ENCODE measurements at regions not wholly inside any gene's neighbourhood (a gene's known extent, or its start where the extent isn't known, plus 50 kb on each side); places are given as distances from the start of the nearest gene placed in this dataset.

DNA sequence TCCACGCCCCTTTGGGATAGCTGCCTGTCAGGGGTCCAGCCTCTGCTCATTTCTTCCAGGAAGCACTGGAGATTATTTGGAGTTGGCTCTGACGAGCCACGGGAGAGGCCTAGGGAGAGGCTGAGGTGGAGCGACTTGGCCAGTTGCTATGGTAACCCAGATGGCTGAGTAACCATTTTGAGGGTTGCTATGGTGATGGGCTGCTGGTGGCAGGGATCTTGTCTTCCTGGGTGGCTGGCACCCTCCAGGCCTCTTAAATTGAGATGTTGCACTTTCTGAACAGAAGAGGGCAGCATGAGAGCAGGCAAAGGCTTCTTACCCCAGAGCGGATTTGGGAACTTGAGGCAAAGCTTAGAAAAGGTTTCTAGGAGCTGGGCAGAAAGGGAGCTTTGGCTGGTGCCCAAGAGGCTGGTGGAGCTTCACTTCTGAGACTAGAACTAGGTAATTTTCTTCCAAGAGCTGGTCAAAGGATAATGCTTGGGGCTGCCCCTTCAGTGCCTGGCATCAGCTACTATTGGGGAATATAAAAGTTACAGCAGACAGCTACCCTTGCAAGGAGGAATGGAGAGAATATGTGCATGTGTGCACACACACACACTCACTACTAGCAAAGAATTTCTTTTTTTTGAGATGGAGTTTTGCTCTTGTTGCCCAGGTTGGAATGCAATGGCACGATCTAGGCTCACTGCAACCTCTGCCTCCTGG lies 72.5 kb downstream of the NDUFS5 start:
- no peak overlapping the region for H3K9ac ChIP-seq
- peak overlapping the region; percentile 64 for H3K27ac Mint-ChIP-seq
- peaks cover 33% of the 10 kb centered on the region for H3K4me1 Mint-ChIP-seq
- H3F3A ChIP-seq (ENCODE audit: low read depth), result peaks cover 27% of the 10 kb centered on the region
- no peak overlapping the region for H3K27ac ChIP-seq
- no peaks in the 10 kb centered on the region for H3K9me3 Mint-ChIP-seq
- no peak overlapping the region for H2AFZ ChIP-seq (replicated peaks)
- H4K20me1 ChIP-seq (ENCODE audit: low read depth), result peaks cover 5% of the 10 kb centered on the region
- TF ChIP-seq EZH2 (IDR thresholded peaks at IDR 0.05) (no peak), EZH2phosphoT487 (IDR thresholded peaks at IDR 0.05) (no peak)
- TF ChIP-seq, protein P1, sequence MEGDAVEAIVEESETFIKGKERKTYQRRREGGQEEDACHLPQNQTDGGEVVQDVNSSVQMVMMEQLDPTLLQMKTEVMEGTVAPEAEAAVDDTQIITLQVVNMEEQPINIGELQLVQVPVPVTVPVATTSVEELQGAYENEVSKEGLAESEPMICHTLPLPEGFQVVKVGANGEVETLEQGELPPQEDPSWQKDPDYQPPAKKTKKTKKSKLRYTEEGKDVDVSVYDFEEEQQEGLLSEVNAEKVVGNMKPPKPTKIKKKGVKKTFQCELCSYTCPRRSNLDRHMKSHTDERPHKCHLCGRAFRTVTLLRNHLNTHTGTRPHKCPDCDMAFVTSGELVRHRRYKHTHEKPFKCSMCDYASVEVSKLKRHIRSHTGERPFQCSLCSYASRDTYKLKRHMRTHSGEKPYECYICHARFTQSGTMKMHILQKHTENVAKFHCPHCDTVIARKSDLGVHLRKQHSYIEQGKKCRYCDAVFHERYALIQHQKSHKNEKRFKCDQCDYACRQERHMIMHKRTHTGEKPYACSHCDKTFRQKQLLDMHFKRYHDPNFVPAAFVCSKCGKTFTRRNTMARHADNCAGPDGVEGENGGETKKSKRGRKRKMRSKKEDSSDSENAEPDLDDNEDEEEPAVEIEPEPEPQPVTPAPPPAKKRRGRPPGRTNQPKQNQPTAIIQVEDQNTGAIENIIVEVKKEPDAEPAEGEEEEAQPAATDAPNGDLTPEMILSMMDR (IDR thresholded peaks at IDR 0.05), result peak; percentile 92
- peak; percentile 99 for DNase-seq (ENCODE audit: low spot score)
- H3K9me3 ChIP-seq (ENCODE audit: low read depth), result no peaks in the 10 kb centered on the region
- H3K4me2 ChIP-seq, result peak overlapping the region; percentile 63
- peak overlapping the region; percentile 60 for H3K4me3 Mint-ChIP-seq
- H3K36me3 ChIP-seq, result no peaks in the 10 kb centered on the region
- no peak overlapping the region for H3K4me3 ChIP-seq
- no peaks in the 10 kb centered on the region for H3K27me3 Mint-ChIP-seq (ENCODE audit: insufficient read depth, low read depth)
- peaks cover 3% of the 10 kb centered on the region for H3K36me3 Mint-ChIP-seq
- H3K27me3 ChIP-seq, result no peaks in the 10 kb centered on the region
- peaks cover 20% of the 10 kb centered on the region for H3K4me1 ChIP-seq
- H3K79me2 ChIP-seq (ENCODE audit: low read depth), result peaks cover 5% of the 10 kb centered on the region

DNA sequence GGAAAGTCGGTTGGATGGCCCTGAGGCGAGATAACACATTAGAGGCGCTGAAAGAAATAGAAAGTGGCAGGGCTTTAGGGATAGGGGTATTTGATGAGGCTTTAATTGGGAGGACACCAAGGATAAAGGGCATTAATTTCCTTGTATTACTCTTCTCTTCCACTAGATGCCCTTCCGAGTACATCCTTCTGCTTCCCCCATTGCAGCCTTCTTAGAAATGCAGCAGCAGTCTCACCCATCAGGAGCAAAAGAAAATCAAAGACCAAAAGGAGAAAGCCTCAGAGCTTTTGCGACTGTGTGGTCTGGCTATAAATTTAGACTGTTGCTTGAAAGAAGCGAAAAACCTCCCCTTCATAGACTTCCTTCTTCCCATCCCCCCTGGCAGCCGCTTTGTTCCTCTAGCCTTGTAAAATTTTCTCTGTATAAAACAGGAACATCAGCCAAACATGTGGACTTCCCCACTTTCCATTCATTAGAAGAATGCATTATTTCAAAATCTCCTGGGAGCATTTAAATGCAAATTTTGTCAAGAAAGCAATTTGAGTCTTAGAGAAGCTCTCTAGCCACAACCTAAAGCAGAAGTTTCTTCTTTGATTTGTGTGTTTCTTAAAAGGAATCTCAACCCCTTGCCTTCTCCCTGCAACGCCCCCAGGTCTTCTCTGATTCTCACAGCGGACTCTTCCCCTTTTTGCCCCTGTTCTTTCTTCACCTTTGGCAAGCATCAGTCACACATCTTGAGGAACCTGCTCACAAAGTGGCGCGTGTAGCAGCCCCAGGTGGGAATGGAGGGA lies 76.6 kb downstream of the NDUFS5 start:
- Histone ChIP-seq H3K4me2 (peak overlapping the region; percentile 96), H3K27me3 (no peaks in the 10 kb centered on the region), H3K79me2 (ENCODE audit: low read depth) (peaks cover 46% of the 10 kb centered on the region), H3F3A (ENCODE audit: low read depth) (peaks cover 60% of the 10 kb centered on the region), H4K20me1 (ENCODE audit: low read depth) (peaks cover 14% of the 10 kb centered on the region), H3K36me3 (no peaks in the 10 kb centered on the region), H3K4me3 (peak overlapping the region; percentile 70), H3K27ac (peak overlapping the region; percentile 97), H3K4me1 (peaks cover 33% of the 10 kb centered on the region), H3K9ac (no peak overlapping the region), H2AFZ (replicated peaks) (no peak overlapping the region), H3K9me3 (ENCODE audit: low read depth) (no peaks in the 10 kb centered on the region)
- TF ChIP-seq EZH2 (IDR thresholded peaks at IDR 0.05) (no peak), EZH2phosphoT487 (IDR thresholded peaks at IDR 0.05) (no peak)
- TF ChIP-seq, protein P1 (IDR thresholded peaks at IDR 0.05), result peak; percentile 71
- peaks cover 5% of the 10 kb centered on the region for H3K36me3 Mint-ChIP-seq
- peak overlapping the region; percentile 89 for H3K27ac Mint-ChIP-seq
- peaks cover 48% of the 10 kb centered on the region for H3K4me1 Mint-ChIP-seq
- H3K9me3 Mint-ChIP-seq, result no peaks in the 10 kb centered on the region
- peak; percentile 80 for DNase-seq (ENCODE audit: low spot score)
- peak overlapping the region; percentile 85 for H3K4me3 Mint-ChIP-seq
- H3K27me3 Mint-ChIP-seq (ENCODE audit: insufficient read depth, low read depth), result peaks cover 3% of the 10 kb centered on the region

DNA sequence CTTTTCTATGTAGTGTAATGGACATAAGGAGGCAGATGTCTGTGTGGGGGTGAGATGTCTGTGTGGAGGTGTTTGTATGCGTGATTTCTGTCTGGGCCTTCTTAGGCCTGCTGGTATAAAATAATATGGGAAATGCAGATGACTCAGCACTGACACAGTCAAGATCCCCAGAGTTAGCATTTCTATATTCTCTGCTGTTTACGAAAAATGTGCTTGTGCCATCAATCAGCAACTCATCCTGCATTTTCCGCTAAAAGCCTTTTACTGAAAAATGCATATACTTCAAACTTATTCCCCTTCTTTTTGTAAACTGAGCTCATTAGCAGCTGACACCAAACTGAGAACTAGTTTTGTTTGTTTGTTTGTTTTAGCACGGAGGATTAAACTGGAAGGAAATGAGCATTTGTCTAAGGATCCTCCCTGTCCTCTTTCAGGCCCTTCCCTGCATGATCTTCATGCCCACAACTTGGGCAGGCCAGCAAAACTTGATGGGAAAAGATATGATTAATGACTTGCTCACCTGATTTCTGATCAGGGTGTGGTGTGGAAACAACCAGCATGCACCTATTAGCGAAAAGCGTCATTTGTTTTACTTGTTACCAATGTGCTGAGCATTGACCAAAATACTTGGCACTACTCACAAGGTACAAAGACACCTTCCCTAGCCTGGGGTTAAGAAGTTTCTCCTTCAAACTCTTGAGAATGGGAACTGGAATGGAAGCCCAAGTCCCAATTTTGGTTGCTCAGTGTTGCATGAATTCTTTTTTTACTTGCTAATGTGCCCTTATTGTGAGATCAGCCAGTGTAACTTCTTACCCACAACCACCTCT lies 77.4 kb downstream of the NDUFS5 start:
- DNase-seq (ENCODE audit: low spot score), result no peak

More for the DNA sequence above, 77.4 kb downstream of the NDUFS5 start:
- no peaks in the 10 kb centered on the region for H3K9me3 ChIP-seq (ENCODE audit: low read depth)
- H3K9me3 Mint-ChIP-seq, result no peaks in the 10 kb centered on the region
- peaks cover 34% of the 10 kb centered on the region for H3K4me1 ChIP-seq
- peak overlapping the region; percentile 85 for H3K4me3 Mint-ChIP-seq
- H3F3A ChIP-seq (ENCODE audit: low read depth), result peaks cover 57% of the 10 kb centered on the region
- H3K4me1 Mint-ChIP-seq, result peaks cover 40% of the 10 kb centered on the region
- H3K4me2 ChIP-seq, result peak overlapping the region; percentile 96
- H3K27me3 ChIP-seq, result no peaks in the 10 kb centered on the region
- H3K9ac ChIP-seq, result no peak overlapping the region
- H3K4me3 ChIP-seq, result peak overlapping the region; percentile 70
- H3K27ac Mint-ChIP-seq, result peak overlapping the region; percentile 97
- no peak for TF ChIP-seq EZH2 (IDR thresholded peaks at IDR 0.05)
- no peak for TF ChIP-seq EZH2phosphoT487 (IDR thresholded peaks at IDR 0.05)
- TF ChIP-seq, protein P1 (IDR thresholded peaks at IDR 0.05), result no peak
- peaks cover 18% of the 10 kb centered on the region for H4K20me1 ChIP-seq (ENCODE audit: low read depth)
- H3K36me3 Mint-ChIP-seq, result peaks cover 5% of the 10 kb centered on the region
- H3K27me3 Mint-ChIP-seq (ENCODE audit: insufficient read depth, low read depth), result peaks cover 3% of the 10 kb centered on the region
- peak overlapping the region; percentile 97 for H3K27ac ChIP-seq
- peaks cover 54% of the 10 kb centered on the region for H3K79me2 ChIP-seq (ENCODE audit: low read depth)
- no peaks in the 10 kb centered on the region for H3K36me3 ChIP-seq
- no peak overlapping the region for H2AFZ ChIP-seq (replicated peaks)
